IgD-negative memory B cell (primary cell): ENCODE measurements at regions not wholly inside any gene's neighbourhood (a gene's known extent, or its start where the extent isn't known, plus 50 kb on each side); places are given as distances from the start of the nearest gene placed in this dataset.
"Not testable (repeated sequence)": the region's sequence is repeated elsewhere in the genome, so short reads cannot be mapped to it uniquely, and the experiment has no call there.

Experiments
- H3K27ac Mint-ChIP-seq, 3 donors: one replicate each; pipeline ENCODE4 v1.8.0; 2020 to 2022; ENCODE audit warnings: mild to moderate bottlenecking in 3 of 3, mixed read lengths in 3 of 3, moderate library complexity in 1 of 3
- H3K27me3 Mint-ChIP-seq: one replicate; pipeline ENCODE4 v1.8.0; 2021; ENCODE audit warnings: mixed read lengths
- H3K36me3 Mint-ChIP-seq: one replicate; pipeline ENCODE4 v1.8.0; 2020; ENCODE audit warnings: mild to moderate bottlenecking, mixed read lengths
- H3K4me1 Mint-ChIP-seq, 3 donors: one replicate each; pipeline ENCODE4 v1.8.0; 2020 to 2022; ENCODE audit warnings: mixed read lengths in 3 of 3, mild to moderate bottlenecking in 1 of 3
- H3K4me3 Mint-ChIP-seq, 4 donors: one replicate each; pipeline ENCODE4 v1.8.0; 2020 to 2022; ENCODE audit warnings: mild to moderate bottlenecking in 4 of 4, mixed read lengths in 4 of 4, moderate library complexity in 3 of 4
- H3K9me3 Mint-ChIP-seq, 3 donors: one replicate each; pipeline ENCODE4 v1.8.0; 2020 to 2021; ENCODE audit warnings: mixed read lengths in 3 of 3, mild to moderate bottlenecking in 1 of 3

DNA sequence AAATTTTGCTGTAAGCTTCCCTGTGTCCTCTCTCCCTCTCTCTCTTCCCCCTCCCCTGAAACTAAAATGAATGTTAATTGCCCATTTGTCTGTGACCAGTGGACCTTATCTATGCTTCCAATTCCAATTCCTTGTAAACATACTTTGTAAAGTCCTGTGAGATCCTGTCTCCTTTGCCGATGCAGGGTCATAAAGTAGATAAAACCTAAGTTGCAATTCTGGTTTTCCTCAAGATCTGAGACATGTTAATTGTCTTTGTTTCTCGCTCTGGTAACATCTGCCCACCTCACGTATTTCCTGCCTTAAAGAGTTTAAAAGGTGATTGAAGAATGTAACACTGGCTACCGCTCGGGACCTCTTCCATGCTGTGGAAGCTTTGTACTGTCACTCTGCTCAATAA, 2503.4 kb downstream of the ARAP2 start:
- not testable (repeated sequence) for H3K4me1 Mint-ChIP-seq, H3K27me3 Mint-ChIP-seq, H3K36me3 Mint-ChIP-seq, H3K27ac Mint-ChIP-seq, H3K4me3 Mint-ChIP-seq, H3K9me3 Mint-ChIP-seq

DNA sequence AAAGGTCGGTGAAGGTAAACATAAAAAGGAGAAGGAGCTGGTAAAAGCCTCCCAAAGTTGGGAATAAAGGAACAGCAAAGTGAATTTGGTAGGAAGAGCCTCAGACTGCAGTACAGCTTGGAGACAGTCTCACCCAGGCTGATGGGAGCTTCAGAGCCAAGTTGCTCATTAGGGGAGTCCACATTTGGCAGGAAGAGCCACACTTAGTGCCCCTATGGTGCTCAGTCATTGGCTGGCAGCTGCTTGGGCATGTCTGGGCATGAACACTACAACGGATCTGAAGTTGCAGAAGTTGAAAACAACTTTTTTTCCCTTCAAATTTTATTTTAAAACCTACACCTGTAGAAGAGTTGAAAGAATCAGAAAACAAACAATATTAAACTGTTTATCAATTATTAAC, 2497.3 kb downstream of the ARAP2 start:
- no peak overlapping the region for H3K4me3 Mint-ChIP-seq
- H3K27me3 Mint-ChIP-seq = no peaks in the 10 kb centered on the region
- H3K4me1 Mint-ChIP-seq = no peaks in the 10 kb centered on the region
- H3K9me3 Mint-ChIP-seq = peaks cover 0 to 3% (median 3%) of the 10 kb centered on the region in 3 donors
- no peaks in the 10 kb centered on the region for H3K36me3 Mint-ChIP-seq
- no peak overlapping the region for H3K27ac Mint-ChIP-seq

DNA sequence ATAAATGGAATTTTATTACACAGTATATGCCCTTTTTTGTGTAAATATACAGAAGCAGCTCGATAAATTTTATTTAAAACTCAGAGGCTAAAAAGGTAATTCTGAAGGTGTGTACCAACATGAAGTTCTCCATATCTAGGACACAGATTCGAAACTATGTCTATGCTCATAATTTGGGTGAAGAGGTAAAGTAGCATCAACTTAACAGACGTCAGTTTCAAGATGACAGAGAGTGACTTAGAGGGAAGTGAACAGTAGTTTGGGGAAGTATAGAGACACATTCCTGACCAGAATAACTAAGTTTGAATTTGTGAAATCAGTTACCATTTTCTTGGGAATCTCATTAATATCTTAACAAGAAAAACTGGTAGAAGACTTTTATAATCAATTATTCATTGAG, 2493.3 kb downstream of the ARAP2 start:
- no peaks in the 10 kb centered on the region for H3K4me1 Mint-ChIP-seq
- no peak overlapping the region for H3K4me3 Mint-ChIP-seq
- no peak overlapping the region for H3K27ac Mint-ChIP-seq
- peaks cover 0 to 4% (median 3%) of the 10 kb centered on the region in 3 donors for H3K9me3 Mint-ChIP-seq
- H3K36me3 Mint-ChIP-seq = no peaks in the 10 kb centered on the region
- no peaks in the 10 kb centered on the region for H3K27me3 Mint-ChIP-seq

DNA sequence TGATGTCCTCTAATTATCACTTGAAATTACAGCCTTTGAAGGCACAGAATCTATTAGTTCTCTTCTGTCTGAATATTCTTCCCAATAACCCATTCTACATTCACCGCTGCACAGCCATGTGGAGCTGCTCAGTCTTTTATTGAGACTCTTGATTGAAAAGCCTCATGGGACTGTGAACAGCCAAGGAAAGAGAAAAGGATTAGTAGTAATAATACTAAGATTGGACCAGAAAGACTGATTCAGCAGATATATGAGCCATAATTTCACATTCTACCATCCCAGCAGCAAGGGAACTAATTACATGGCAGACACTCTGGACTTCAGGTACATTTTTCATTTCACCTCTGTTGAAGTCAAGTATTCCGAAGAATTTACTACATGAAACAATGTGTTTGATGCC, 2471.7 kb downstream of the ARAP2 start:
- Mint-ChIP-seq H3K4me3 (no peak overlapping the region), H3K36me3 (no peaks in the 10 kb centered on the region), H3K4me1 (no peaks in the 10 kb centered on the region), H3K27ac (no peak overlapping the region), H3K27me3 (no peaks in the 10 kb centered on the region), H3K9me3 (peaks cover 0 to 9% (median 0%) of the 10 kb centered on the region in 3 donors)

DNA sequence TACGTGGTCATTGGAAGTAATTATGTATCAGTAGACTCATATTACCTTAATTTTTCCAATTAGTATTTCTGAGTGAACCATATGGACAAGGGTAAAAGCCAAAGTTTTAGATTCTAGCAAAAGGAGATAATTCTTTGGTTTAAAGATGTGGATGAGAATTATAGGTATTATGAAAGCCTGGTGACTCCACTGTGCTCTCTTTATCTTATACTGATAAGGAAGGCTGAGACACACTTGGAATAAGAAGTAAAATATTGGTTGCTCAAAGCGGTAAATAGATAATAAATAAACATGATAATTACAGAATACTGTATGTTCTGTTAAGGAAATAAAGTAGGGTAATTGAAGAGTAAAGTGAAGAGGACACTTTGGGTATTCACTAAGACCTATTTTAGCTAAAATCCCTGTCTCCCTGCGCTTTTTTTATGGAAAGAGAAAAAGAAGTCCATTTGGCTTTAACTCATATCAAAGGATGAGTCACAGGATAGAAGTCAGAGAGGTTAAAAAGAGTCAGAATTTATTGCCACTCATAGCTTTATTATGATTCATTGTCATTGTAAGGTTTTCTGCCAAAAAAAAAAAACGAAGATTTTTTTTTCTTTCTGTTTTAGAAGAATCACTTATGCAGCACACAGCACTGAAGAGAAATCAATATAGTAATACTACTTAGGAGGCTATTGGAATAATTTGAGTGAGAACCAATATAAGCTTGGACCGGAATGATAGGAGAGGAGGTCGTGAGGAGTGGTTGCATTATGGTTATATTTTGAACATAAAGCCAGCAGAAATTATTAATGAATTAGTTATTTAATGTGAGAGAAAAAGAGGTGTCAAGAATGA, 2463.1 kb downstream of the ARAP2 start:
- H3K36me3 Mint-ChIP-seq = no peaks in the 10 kb centered on the region
- H3K27ac Mint-ChIP-seq = no peak overlapping the region
- no peak overlapping the region for H3K4me3 Mint-ChIP-seq
- peaks cover 0 to 6% (median 5%) of the 10 kb centered on the region in 3 donors for H3K9me3 Mint-ChIP-seq
- H3K4me1 Mint-ChIP-seq = no peaks in the 10 kb centered on the region
- H3K27me3 Mint-ChIP-seq = no peaks in the 10 kb centered on the region

DNA sequence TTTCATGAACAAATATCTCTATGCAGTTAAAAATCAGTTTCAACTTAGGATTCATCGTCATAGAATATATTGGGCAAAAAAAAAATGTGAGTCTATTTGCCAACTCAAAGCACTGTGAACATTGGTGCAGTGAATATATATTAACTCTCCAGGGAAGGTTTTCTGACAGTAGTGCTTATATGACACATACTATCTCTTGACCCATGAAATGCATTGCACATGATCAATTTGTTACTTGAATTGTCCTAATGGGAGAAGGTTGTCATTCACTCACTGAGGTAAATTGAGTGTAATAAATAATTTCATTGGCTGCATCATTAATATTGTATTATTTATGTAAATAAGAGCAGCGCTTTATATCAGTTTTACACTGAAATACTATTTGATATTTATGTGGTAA, 2458.5 kb downstream of the ARAP2 start:
- Mint-ChIP-seq H3K27me3 (no peaks in the 10 kb centered on the region), H3K36me3 (no peaks in the 10 kb centered on the region), H3K4me3 (no peak overlapping the region), H3K27ac (no peak overlapping the region), H3K9me3 (peaks cover 2 to 5% (median 2%) of the 10 kb centered on the region in 3 donors), H3K4me1 (no peaks in the 10 kb centered on the region)

DNA sequence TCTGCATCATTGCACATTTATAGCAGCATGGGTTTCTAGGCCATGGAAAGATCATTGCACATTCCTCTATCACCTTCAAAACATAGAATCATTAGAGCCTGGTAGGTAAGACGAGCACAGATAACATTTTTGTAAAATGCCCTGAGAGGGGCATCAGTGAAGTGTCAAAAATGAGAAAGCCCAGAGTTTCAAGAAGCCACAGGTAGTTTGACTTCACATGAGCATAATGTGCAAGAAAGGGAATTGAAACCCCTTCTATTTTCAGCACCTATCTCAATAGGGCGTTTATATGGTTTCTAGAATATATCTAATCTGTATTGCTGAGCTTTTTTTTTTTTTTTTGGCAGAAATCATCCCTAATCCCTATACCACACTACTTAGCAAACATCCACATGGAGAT, 2441.7 kb downstream of the ARAP2 start:
- Mint-ChIP-seq H3K9me3 (peaks cover 0 to 9% (median 2%) of the 10 kb centered on the region in 3 donors), H3K27me3 (no peaks in the 10 kb centered on the region), H3K4me1 (no peaks in the 10 kb centered on the region), H3K27ac (no peak overlapping the region), H3K4me3 (no peak overlapping the region), H3K36me3 (no peaks in the 10 kb centered on the region)

DNA sequence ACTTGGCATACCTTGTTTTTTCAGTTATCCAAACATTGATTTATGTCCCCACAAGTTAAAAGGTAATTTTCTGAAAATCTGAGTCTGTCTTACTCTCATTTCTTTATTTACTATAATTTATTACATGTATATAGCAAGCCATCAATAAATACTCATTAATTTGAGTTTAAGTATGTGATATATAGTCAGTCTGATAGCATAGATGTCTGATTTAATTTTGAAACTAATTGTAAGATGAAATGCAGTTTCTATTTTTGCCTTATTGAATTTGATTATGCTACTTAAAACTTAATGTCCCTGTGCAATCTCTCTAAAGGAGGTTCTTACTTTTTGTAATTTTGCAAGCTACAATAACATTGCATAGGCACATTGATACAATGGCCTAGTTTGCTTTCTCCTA, 2418.6 kb downstream of the ARAP2 start:
- Mint-ChIP-seq H3K4me3 (no peak overlapping the region), H3K27ac (no peak overlapping the region), H3K4me1 (no peaks in the 10 kb centered on the region), H3K27me3 (no peaks in the 10 kb centered on the region), H3K36me3 (peaks cover 1% of the 10 kb centered on the region), H3K9me3 (peaks cover 0 to 3% (median 2%) of the 10 kb centered on the region in 3 donors)

DNA sequence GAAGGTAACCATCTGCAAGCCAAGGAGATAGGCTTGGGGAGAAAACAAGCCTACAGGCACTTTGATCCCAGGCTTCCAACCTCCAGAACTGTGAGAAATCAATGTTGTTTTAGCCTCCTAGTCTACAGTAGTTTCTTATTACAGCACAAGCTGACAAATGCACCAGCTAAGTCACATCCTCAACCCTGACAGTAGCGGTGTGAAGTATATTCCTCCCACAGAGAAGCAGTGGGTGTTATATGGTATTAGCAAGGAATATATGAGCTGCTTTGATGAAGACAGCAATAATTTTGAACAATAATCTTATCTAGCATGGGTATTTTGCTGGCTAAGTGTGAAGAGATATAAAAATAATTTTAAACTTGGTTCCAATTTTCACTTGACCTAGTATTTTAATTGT, 2415.0 kb downstream of the ARAP2 start:
- H3K4me1 Mint-ChIP-seq, H3K4me3 Mint-ChIP-seq, H3K36me3 Mint-ChIP-seq, H3K27ac Mint-ChIP-seq, H3K27me3 Mint-ChIP-seq, H3K9me3 Mint-ChIP-seq: not testable (repeated sequence)

DNA sequence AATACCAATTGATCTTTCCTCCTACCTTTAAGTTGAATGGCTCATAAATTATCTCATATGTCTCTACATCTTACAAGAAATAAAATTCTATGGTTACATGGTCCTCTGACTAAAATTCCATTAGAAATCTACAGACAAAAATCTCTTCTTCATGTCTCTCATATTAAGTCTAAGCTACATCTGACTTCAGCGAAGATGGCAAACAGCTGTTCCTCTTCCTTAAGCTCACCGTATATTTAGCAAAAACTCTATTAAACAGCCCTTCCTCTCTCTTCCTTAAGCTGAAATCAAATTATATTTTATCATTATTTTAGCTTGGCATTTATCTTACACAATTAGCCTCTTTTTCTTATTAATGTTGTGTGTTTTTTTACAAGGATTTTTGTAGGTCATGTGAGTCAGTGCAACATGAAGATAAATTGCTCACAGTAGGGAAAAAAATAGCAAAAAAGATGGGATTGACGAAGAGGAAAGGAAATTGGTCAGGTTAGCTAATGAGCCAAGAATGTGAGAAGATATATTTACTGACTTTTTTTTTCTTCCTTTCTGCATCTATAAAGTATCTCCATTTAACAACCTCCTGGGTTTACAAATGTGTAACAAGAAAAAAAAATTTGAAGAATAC, 2412.8 kb downstream of the ARAP2 start:
- Mint-ChIP-seq H3K4me1 (no peaks in the 10 kb centered on the region), H3K9me3 (peaks cover 0 to 4% (median 2%) of the 10 kb centered on the region in 3 donors), H3K36me3 (no peaks in the 10 kb centered on the region), H3K27me3 (no peaks in the 10 kb centered on the region), H3K27ac (no peak overlapping the region), H3K4me3 (no peak overlapping the region)

DNA sequence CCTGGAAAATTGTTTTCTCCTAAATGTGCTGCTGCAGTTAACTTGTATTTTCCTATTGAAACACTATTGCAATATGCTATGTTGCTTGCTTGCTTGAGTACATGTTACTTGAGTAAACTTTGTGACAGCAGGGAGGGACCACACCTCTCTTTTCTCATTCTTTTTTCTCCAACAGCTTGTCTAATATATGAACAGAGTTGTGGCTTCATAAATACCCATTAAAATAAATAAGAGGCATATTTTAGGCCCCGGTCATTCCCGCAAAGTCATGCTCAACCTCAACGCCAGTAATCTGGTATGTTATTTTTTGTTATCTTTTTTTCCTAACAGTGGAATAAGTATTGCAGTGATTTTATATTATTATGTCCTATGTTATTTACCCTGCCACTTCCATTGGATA, 2408.6 kb downstream of the ARAP2 start:
- H3K27me3 Mint-ChIP-seq, H3K36me3 Mint-ChIP-seq, H3K4me3 Mint-ChIP-seq, H3K27ac Mint-ChIP-seq, H3K9me3 Mint-ChIP-seq, H3K4me1 Mint-ChIP-seq: not testable (repeated sequence)

DNA sequence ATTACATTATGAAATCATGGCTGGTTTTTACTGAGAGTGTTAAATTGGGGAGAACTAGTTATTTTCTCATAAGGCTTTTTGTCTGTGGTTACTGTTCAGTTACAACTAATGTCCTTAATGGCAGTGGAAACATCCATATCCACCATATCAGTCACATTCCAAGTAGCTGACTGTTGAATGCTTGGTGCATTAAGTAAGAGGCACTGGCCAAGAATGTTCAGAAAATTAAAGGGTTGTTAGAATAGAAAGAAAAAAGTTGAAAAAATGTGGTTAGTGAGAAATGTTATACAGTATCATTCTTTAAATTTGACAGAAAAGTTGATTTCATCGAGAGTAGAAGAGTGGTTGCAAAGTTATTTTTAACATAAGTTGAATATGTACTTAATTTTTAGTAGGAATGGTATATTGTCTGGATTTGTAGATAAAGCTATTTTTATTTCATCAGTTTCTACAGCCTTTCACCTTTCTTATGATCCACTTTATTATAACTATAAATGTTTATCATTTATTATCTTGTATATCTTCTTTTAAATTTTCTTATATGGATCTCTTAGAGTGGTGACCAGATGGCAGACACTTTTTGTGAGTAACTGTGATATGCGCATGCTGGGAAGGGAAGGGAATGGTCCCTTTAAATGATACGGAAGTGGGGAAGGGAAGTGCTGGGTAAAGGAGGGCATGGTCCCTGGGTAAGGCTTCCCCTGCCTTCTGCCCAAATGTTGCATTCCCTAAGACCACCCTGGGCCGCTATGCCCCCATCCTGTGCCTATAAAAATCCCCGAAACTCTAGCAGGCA, 2407.1 kb downstream of the ARAP2 start:
- H3K4me1 Mint-ChIP-seq = no peaks in the 10 kb centered on the region

DNA sequence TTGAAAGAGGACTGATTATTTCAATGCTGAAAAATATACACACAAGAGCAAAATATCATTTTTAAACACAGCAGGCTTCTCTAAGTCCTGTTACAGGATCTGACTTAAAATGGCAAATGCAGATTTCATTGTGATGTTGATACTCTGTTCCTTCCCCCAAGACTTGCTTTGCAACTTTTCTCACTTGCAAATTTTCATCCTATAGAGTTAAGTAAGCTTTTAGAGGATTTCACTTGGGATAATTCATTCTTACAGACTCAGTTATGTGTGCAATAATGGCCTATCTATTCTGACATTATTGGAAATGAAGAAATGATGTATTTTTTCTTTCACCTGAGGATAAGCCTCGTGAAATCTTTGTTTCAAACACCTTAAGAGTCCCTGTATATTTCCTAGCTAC, 2403.2 kb downstream of the ARAP2 start:
- no peaks in the 10 kb centered on the region for H3K4me1 Mint-ChIP-seq
- no peaks in the 10 kb centered on the region for H3K36me3 Mint-ChIP-seq
- H3K27me3 Mint-ChIP-seq = no peaks in the 10 kb centered on the region
- no peak overlapping the region for H3K27ac Mint-ChIP-seq
- no peak overlapping the region for H3K4me3 Mint-ChIP-seq
- H3K9me3 Mint-ChIP-seq = peaks cover 0 to 7% (median 2%) of the 10 kb centered on the region in 3 donors

More for the DNA sequence above, 2407.1 kb downstream of the ARAP2 start:
- no peaks in the 10 kb centered on the region for H3K36me3 Mint-ChIP-seq
- no peaks in the 10 kb centered on the region for H3K27me3 Mint-ChIP-seq
- H3K27ac Mint-ChIP-seq = no peak overlapping the region
- H3K9me3 Mint-ChIP-seq = peaks cover 0 to 2% (median 1%) of the 10 kb centered on the region in 3 donors
- no peak overlapping the region for H3K4me3 Mint-ChIP-seq

DNA sequence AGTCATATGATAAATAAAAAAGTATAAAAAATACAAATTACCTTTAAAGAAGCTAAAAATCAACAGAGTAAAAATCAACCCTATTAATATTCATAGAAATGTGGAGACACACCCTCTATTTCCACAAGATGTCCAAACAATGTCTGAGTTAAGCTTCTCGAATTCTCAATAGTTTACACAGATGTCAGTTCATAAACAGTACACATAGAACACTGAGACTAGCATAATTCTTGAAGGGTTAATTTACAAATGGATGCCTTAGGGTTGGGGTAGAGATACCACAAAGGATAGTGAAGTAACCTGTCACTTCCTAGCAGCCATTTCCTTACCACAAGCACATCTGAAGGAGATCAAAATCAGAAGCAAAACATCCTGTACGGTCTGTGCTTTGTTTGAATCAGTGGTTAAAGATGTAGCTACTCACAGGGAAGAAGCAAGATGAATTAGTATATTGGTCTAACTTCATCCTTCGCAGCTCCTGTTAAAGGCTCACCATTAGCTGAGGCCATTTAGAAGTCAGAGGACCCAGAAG, 2393.9 kb downstream of the ARAP2 start:
- Mint-ChIP-seq H3K27me3 (no peaks in the 10 kb centered on the region), H3K9me3 (peaks cover 2 to 14% (median 3%) of the 10 kb centered on the region in 3 donors), H3K4me3 (no peak overlapping the region), H3K27ac (no peak overlapping the region), H3K36me3 (no peaks in the 10 kb centered on the region), H3K4me1 (no peaks in the 10 kb centered on the region)

DNA sequence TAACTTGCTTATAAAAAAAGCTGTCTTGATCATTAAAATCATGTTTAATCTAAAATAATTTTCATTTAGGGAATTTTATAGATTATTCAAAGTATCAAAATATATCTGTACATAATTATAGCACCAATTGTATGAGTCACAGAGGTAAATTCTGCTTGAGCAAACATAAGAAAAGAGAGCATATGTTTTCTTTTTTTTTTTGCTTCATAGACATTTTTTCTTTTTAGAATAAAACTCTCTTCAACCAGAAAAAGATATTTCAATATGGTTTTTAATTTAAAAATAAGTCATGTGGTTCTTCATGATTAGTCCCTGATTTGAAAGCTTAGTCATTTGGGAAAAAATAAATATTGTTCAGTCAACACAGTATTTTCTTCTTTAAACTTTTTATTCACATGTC, 2390.6 kb downstream of the ARAP2 start:
- H3K4me3 Mint-ChIP-seq, H3K27ac Mint-ChIP-seq, H3K36me3 Mint-ChIP-seq, H3K27me3 Mint-ChIP-seq, H3K4me1 Mint-ChIP-seq: not testable (repeated sequence)
- H3K9me3 Mint-ChIP-seq = peaks cover 2 to 11% (median 4%) of the 10 kb centered on the region in 3 donors
